Hematopoietic multipotent progenitor cell treated with erythropoietin and hydrocortisone succinate and interleukin-3 and kit ligand, for 8 days (in vitro differentiated cells): ENCODE measurements at regions not wholly inside any gene's neighbourhood (a gene's known extent, or its start where the extent isn't known, plus 50 kb on each side); places are given as distances from the start of the nearest gene placed in this dataset.
"Not testable (repeated sequence)": the region's sequence is repeated elsewhere in the genome, so short reads cannot be mapped to it uniquely, and the experiment has no call there.

Experiments used
- DNase-seq: peaks from one replicate; pipeline ENCODE4 v3.0.0-alpha.2; 2015

DNA sequence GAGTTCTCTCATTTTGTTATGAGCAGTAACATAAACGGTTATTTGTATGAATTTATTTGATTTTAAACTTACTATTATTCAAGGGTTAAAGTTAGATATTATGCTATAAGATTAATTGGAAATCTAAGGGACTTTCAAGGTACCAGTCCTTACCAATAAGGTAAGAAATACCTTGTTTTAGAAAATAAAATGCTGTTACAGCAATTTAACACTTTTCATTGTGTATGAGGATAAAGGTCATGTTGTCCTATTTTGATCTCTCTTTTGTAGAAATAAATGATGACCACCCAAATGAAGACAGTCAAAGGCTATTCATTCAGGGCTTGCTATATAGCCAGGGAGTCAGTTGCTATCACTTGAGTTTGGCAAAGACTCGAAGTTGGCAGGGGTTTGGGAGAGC is 1185.9 kb upstream of the GOT2 start:
- DNase-seq: no peak

DNA sequence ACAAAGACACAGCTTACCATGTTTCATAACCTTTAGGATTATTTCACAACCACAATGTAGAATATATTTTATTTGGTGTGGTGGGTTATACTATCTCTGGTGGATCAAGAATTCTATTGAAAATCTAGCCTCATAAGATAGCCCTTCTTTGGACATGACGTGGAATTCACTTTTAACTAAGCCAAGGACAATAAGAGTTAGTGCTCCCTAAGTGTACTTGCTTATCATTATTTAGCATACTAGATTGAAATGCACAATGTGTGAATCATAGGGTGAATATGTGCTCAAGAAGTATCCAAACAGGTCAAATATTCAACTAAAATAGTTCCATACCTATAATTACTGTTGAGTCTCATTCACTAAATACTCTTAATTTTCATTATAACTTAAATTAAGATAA is 1179.5 kb upstream of the GOT2 start:
- DNase-seq: no peak

GRCh38 chr16:59909262-59909661 is 1175.1 kb upstream of the GOT2 start:
- no peak for DNase-seq

- DNase-seq: no peak
Measured at GRCh38 chr16:59907611-59908010, 1173.5 kb upstream of the GOT2 start.

DNA sequence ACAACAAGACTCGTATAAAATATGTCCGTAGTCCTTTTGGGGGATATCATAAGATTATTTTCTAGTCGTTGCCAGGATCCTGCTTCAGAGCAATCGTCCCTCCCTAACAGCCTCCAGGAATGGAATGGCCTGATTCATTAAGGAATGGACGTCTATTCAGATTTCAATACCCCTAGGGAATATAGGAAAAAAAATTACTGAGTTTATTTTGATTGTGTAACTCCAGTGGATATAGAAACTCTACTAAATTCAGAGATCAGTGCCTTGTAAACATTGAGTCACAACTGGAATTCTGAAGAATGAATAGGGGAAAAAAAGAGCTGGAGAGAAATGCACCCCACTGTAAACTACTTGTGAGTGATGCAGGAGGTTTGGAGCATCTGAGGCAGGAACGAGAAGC is 1171.5 kb upstream of the GOT2 start:
- no peak for DNase-seq

GRCh38 chr16:59905131-59905530 is 1171.0 kb upstream of the GOT2 start:
- DNase-seq: no peak

GRCh38 chr16:59899940-59900339 is 1165.8 kb upstream of the GOT2 start:
- no peak for DNase-seq

- no peak for DNase-seq
Measured at GRCh38 chr16:59892376-59892775, 1158.3 kb upstream of the GOT2 start.

GRCh38 chr16:59887856-59888255 is 1153.7 kb upstream of the GOT2 start:
- DNase-seq: no peak

- DNase-seq: no peak
Measured at GRCh38 chr16:59886021-59886420, 1151.9 kb upstream of the GOT2 start.

GRCh38 chr16:59881376-59881775 is 1147.3 kb upstream of the GOT2 start:
- DNase-seq: no peak

GRCh38 chr16:59880611-59881010 is 1146.5 kb upstream of the GOT2 start:
- no peak for DNase-seq

GRCh38 chr16:59878999-59879398 is 1144.9 kb upstream of the GOT2 start:
- no peak for DNase-seq

GRCh38 chr16:59878479-59878878 is 1144.4 kb upstream of the GOT2 start:
- DNase-seq: no peak

- no peak for DNase-seq
Measured at GRCh38 chr16:59864981-59865666, 1131.0 kb upstream of the GOT2 start.

GRCh38 chr16:59859676-59860402 is 1125.7 kb upstream of the GOT2 start:
- DNase-seq: no peak

DNA sequence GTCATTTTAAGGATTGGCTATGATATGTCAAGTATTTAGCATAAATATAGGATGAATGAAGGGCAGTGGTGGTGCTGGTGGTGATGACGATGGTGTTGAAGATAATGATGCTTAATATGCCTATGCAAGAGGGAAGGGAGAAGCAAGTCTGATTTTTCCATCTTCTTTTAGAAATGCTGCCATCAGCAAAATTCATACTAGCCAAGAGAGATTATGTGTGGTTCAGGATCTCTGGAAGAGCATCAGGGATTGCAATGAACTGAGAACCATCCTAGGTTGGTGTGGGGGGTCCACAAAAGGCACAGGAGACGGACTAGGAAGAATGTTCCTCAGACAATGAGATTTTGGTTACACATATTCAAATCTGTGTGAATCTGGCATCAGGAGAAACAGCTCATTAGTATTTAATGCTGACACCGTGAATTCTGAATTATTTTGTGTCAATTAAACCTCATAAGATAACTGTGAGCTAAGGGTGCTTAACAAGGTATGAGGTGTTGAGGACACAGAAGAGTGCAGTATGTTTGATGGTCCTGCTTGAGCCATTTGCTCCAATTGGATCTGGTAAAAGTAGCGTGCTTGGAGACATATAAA is 1120.8 kb upstream of the GOT2 start:
- no peak for DNase-seq

DNA sequence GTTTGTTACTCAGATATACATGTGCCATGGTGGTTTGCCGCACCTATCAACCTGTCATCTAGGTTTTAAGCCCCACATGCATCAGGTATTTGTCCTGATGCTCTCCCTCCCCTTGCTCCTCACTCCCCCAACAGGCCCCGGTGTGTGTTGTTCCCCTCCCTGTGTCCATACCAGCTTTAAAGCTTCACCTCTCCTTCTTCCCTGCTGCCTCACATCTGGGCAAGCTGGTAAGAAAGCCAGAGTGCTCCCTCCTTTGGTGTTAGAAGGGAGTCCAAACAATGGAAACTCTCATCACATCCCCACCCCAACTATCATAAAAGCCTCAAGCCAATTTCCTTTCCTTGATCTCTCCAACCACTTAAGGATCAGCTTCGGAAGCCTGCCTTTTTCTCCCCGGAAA is 1115.6 kb upstream of the GOT2 start:
- no peak for DNase-seq

- DNase-seq: no peak
Measured at GRCh38 chr16:59848296-59848695, 1114.2 kb upstream of the GOT2 start.

- DNase-seq: no peak
Measured at GRCh38 chr16:59840169-59840568, 1106.1 kb upstream of the GOT2 start.

DNA sequence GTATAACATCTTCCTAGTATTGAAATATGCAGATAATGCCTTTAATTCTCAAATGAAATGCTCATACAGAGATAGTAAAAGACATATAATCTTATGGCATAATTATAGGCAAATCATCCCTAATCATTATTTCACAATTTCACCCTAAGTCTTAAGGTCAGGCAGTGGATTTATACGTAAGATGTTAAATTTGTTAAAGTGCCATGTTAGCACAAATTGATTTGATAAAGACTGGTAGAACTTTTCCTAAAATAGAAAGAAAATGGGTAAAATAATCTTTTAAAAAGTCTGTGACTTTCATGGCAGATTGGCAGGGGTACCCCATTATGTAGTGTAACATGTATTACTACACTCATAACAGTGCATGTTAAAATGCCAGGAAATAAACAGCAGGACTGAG is 1092.7 kb upstream of the GOT2 start:
- no peak for DNase-seq

DNA sequence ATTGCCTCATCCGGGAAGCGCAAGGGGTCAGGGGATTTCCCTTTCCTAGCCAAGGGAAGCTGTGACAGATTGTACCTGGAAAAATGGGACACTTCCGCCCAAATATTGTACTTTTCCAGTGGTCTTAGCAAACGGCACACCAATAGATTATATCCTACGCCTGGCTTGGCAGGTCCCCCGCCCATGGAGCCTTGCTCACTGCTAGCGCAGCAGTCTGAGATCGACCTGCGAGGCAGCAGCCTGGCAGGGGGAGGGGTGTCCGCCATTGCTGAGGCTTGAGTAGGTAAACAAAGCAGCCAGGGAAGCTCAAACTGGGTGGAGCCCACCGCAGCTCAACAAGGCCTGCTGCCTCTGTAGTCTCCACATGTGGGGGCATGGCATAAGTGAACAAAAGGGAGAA is 1075.4 kb upstream of the GOT2 start:
- DNase-seq: not testable (repeated sequence)

- no peak for DNase-seq
Measured at GRCh38 chr16:59783191-59783590, 1049.1 kb upstream of the GOT2 start.

DNA sequence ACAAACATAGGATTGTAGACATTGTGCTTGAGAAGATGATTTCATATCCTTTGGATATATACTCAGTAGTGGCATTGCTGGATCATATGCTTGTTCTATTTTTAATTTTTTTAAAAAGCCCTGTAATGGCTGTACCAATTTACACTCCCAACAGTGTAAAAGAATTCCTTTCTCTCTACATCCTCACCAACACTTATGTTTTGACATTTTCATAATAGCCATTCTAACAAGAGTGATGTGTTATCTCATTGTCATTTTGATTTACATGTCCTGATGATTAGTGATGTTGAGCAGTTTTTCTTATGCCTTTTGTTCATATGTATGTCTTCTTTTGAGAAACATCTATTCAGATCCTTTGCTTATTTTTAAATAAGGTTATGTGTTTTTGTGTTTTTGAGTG is 1039.2 kb upstream of the GOT2 start:
- DNase-seq: no peak
